ENCODE measurements at regions not wholly inside any gene's neighbourhood (a gene's known extent, or its start where the extent isn't known, plus 50 kb on each side); places are given as distances from the start of the nearest gene placed in this dataset.
"Not testable (repeated sequence)": the region's sequence is repeated elsewhere in the genome, so short reads cannot be mapped to it uniquely, and the experiment has no call there.

- no peak for DNase-seq (ENCODE audit: low read depth)
- in situ Hi-C loops (cut with HindIII; ENCODE audit: low sequenced_read_pairs) = no loop called here
- H3K4me3 ChIP-seq (ENCODE audit: low read depth, low read length) = no peak overlapping the region
- TF ChIP-seq, protein P1, sequence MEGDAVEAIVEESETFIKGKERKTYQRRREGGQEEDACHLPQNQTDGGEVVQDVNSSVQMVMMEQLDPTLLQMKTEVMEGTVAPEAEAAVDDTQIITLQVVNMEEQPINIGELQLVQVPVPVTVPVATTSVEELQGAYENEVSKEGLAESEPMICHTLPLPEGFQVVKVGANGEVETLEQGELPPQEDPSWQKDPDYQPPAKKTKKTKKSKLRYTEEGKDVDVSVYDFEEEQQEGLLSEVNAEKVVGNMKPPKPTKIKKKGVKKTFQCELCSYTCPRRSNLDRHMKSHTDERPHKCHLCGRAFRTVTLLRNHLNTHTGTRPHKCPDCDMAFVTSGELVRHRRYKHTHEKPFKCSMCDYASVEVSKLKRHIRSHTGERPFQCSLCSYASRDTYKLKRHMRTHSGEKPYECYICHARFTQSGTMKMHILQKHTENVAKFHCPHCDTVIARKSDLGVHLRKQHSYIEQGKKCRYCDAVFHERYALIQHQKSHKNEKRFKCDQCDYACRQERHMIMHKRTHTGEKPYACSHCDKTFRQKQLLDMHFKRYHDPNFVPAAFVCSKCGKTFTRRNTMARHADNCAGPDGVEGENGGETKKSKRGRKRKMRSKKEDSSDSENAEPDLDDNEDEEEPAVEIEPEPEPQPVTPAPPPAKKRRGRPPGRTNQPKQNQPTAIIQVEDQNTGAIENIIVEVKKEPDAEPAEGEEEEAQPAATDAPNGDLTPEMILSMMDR (IDR thresholded peaks at IDR 0.05; ENCODE audit: low read depth, low read length, missing control alignments) = no peak
Measured at GRCh38 chr14:57066463-57066862, 202.2 kb downstream of the EXOC5 start.

GRCh38 chr14:57061009-57061711, 207.5 kb downstream of the EXOC5 start:
- TF ChIP-seq, protein P1 (IDR thresholded peaks at IDR 0.05; ENCODE audit: low read depth, low read length, missing control alignments) = no peak
- no peak for DNase-seq (ENCODE audit: low read depth)
- no peak overlapping the region for H3K4me3 ChIP-seq (ENCODE audit: low read depth, low read length)
- in situ Hi-C loops (cut with HindIII; ENCODE audit: low sequenced_read_pairs) = no loop called here

GRCh38 chr14:57060276-57060955, 208.3 kb downstream of the EXOC5 start:
- H3K4me3 ChIP-seq (ENCODE audit: low read depth, low read length) = no peak overlapping the region
- DNase-seq (ENCODE audit: low read depth) = no peak
- in situ Hi-C loops (cut with HindIII; ENCODE audit: low sequenced_read_pairs) = no loop called here
- TF ChIP-seq, protein P1 (IDR thresholded peaks at IDR 0.05; ENCODE audit: low read depth, low read length, missing control alignments) = no peak

- H3K4me3 ChIP-seq (ENCODE audit: low read depth, low read length) = no peak overlapping the region
- in situ Hi-C loops (cut with HindIII; ENCODE audit: low sequenced_read_pairs) = no loop called here
- TF ChIP-seq, protein P1 (IDR thresholded peaks at IDR 0.05; ENCODE audit: low read depth, low read length, missing control alignments) = no peak
Measured at GRCh38 chr14:57058319-57058718, 210.4 kb downstream of the EXOC5 start.

GRCh38 chr14:57057803-57058202, 210.9 kb downstream of the EXOC5 start:
- TF ChIP-seq, protein P1 (IDR thresholded peaks at IDR 0.05; ENCODE audit: low read depth, low read length, missing control alignments) = no peak
- no peak for DNase-seq (ENCODE audit: low read depth)
- H3K4me3 ChIP-seq (ENCODE audit: low read depth, low read length) = no peak overlapping the region
- in situ Hi-C loops (cut with HindIII; ENCODE audit: low sequenced_read_pairs) = no loop called here

More at GRCh38 chr14:57058319-57058718, 210.4 kb downstream of the EXOC5 start:
- no peak for DNase-seq (ENCODE audit: low read depth)

GRCh38 chr14:57056522-57056921, 212.2 kb downstream of the EXOC5 start:
- DNase-seq (ENCODE audit: low read depth); H3K4me3 ChIP-seq (ENCODE audit: low read depth, low read length); in situ Hi-C loops (cut with HindIII; ENCODE audit: low sequenced_read_pairs): not testable (repeated sequence)

GRCh38 chr14:57052705-57053302, 215.9 kb downstream of the EXOC5 start:
- no peak for DNase-seq (ENCODE audit: low read depth)
- TF ChIP-seq, protein P1 (IDR thresholded peaks at IDR 0.05; ENCODE audit: low read depth, low read length, missing control alignments) = no peak
- H3K4me3 ChIP-seq (ENCODE audit: low read depth, low read length) = no peak overlapping the region
- in situ Hi-C loops (cut with HindIII; ENCODE audit: low sequenced_read_pairs) = no loop called here
